Common myeloid progenitor, CD34-positive (primary cell): ENCODE measurements at regions not wholly inside any gene's neighbourhood (a gene's known extent, or its start where the extent isn't known, plus 50 kb on each side); places are given as distances from the start of the nearest gene placed in this dataset.

Experiments used
- CTCF ChIA-PET: fragments of 350-600 bp; sonication (Branson Sonifier 250); formaldehyde crosslinking; loops from one replicate; lab custom pipeline; 2021; ENCODE audit warnings: antibody characterized with exemption; lab: Charles Lee
- POLR2A ChIA-PET: fragments of 350-600 bp; sonication (Branson Sonifier 250); formaldehyde crosslinking; loops from one replicate; lab custom pipeline; 2021; ENCODE audit warnings: antibody characterized with exemption; lab: Charles Lee
- DNase-seq, 3 donors: peaks; one replicate each; pipeline versions ENCODE4 v3.0.0 to v3.0.0-alpha.2; 2013
- H3K27ac ChIP-seq, 2 experiments: 1 replicate in 1 of 2; 2 replicates in 1 of 2; pipeline ENCODE4 v1.7.0; 2013; ENCODE audit warnings: inconsistent platforms in 2 of 2, low read length in 2 of 2, mild to moderate bottlenecking in 2 of 2, low read depth in 1 of 2, moderate library complexity in 1 of 2; ENCODE audit not compliant: severe bottlenecking in 2 of 2, insufficient read depth in 1 of 2, poor library complexity in 1 of 2
- H3K27me3 ChIP-seq, 5 experiments: replicated peaks in 2 of 5; 1 replicate in 3 of 5; 2 replicates in 2 of 5; pipeline versions ENCODE4 v1.6.1 to v1.7.0; 2013; ENCODE audit warnings: low read length in 4 of 5, mild to moderate bottlenecking in 2 of 5, moderate library complexity in 2 of 5, inconsistent platforms in 1 of 5; ENCODE audit not compliant: insufficient read depth in 5 of 5, control insufficient read depth in 4 of 5
- H3K36me3 ChIP-seq, 4 experiments: 1 replicate in 2 of 4; 2 replicates in 2 of 4; pipeline versions ENCODE4 v1.6.1 to v1.7.0; 2013; ENCODE audit warnings: low read length in 3 of 4, control low read depth in 1 of 4, mild to moderate bottlenecking in 1 of 4; ENCODE audit not compliant: control insufficient read depth in 4 of 4, insufficient read depth in 4 of 4
- H3K4me1 ChIP-seq, 4 experiments: 1 replicate in 3 of 4; 2 replicates in 1 of 4; pipeline versions ENCODE4 v1.6.1 to v1.7.1; 2013; ENCODE audit warnings: low read length in 3 of 4, mild to moderate bottlenecking in 3 of 4, control low read depth in 1 of 4, inconsistent platforms in 1 of 4, moderate library complexity in 1 of 4; ENCODE audit not compliant: control insufficient read depth in 4 of 4, insufficient read depth in 4 of 4; ENCODE audit errors: control extremely low read depth in 1 of 4
- H3K4me3 ChIP-seq, 7 experiments: 1 replicate in 4 of 7; 2 replicates in 3 of 7; pipeline versions ENCODE4 v1.5.1 to v1.7.0; 2013; ENCODE audit warnings: mild to moderate bottlenecking in 7 of 7, low read length in 6 of 7, moderate library complexity in 6 of 7, inconsistent platforms in 2 of 7, low read depth in 2 of 7, control low read depth in 1 of 7; ENCODE audit not compliant: insufficient read depth in 4 of 7, control insufficient read depth in 1 of 7; ENCODE audit errors: extremely low read depth in 1 of 7
- H3K9me3 ChIP-seq, 5 experiments: 1 replicate in 4 of 5; 2 replicates in 1 of 5; pipeline versions ENCODE4 v1.6.1 to v1.7.1; 2013; ENCODE audit warnings: low read length in 4 of 5, mild to moderate bottlenecking in 2 of 5, inconsistent platforms in 1 of 5, low read depth in 1 of 5, moderate library complexity in 1 of 5; ENCODE audit not compliant: control insufficient read depth in 4 of 5, insufficient read depth in 2 of 5; ENCODE audit errors: control extremely low read depth in 1 of 5
- WGBS: methylation state at CpG from one replicate; pipeline ENCODE4 v1.1.5; 2013; ENCODE audit not compliant: insufficient coverage; 5-methylcytosine and 5-hydroxymethylcytosine counted together

DNA sequence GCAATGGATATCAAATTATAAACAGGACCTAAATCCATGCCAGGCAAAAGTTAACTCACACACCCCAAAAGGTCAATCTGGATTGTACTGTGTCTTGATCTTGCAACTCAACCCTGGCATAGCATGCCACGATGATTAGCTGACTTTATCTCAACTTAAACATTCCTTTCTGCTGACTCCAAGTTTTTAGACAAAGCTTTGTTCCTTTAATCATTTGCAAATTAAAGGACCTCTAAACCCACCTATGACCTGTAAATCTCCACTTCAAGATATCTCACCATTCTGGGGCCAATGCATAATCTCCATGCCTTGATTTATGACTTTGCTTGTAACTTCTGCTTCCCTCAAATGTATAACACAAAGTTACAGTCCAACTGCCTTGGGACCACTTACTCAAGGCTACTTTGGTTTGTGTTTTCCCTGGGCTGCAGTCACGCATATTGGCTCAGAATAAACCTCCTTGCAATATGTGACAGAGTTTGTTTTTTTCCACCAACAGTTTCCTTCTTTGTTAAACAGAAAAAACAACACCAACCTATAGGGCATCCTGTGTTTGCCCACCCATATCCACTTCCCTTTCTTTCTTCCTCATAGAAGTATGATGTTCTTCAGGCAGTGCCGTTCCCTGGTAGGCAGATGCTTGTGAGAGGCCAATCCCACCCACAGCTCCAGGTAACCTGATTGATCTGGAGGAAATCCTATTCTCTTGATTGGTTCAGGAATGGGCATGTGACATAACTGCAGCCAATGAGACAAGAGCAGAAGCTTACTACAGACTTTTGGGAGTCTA, 390.6 kb upstream of the ERCC4 start:
- POLR2A ChIA-PET: no interaction called here
- DNase-seq: no peak
- no peak overlapping the region for H3K27ac ChIP-seq
- 38% methylated on average over 3 of the region's 3 CpGs for WGBS
- no peaks in the 10 kb centered on the region for H3K36me3 ChIP-seq
- CTCF ChIA-PET: no interaction called here
- H3K4me1 ChIP-seq: no peaks in the 10 kb centered on the region
- no peak overlapping the region for H3K4me3 ChIP-seq
- no peaks in the 10 kb centered on the region for H3K27me3 ChIP-seq
- H3K9me3 ChIP-seq: peaks cover 0 to 2% (median 0%) of the 10 kb centered on the region in 5 experiments

- no peaks in the 10 kb centered on the region for H3K9me3 ChIP-seq
- H3K4me3 ChIP-seq: no peak overlapping the region
- ChIA-PET POLR2A (no interaction called here), CTCF (no interaction called here)
- 93% methylated on average over 2 of the region's 4 CpGs for WGBS
- H3K36me3 ChIP-seq: no peaks in the 10 kb centered on the region
- no peak for DNase-seq
- H3K4me1 ChIP-seq: no peaks in the 10 kb centered on the region
- no peaks in the 10 kb centered on the region for H3K27me3 ChIP-seq
- no peak overlapping the region for H3K27ac ChIP-seq
These were observed 379.2 kb upstream of the ERCC4 start for GRCh38 chr16:13540771-13541170.

- POLR2A ChIA-PET: no interaction called here
These were observed 377.7 kb upstream of the ERCC4 start for GRCh38 chr16:13542284-13542683.

DNA sequence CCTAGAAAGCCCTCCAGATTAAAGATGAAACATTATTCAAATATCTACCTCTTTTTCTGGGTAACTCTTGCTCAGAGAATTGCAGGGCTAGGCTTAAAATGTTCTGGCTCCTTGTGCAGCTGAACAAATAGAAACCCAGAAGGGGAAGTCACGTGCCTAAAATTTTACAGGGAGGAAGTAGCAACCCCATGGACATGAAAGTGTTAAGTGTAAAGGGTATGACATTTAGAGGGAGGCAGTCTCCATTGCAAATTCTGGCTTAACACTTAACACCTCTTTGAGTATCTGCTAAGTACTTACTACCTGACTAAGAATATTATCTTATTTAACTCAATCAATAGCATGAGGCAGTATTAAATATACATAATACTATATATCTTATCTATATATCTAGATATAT, 376.1 kb upstream of the ERCC4 start:
- Histone ChIP-seq H3K4me1 (no peaks in the 10 kb centered on the region), H3K27ac (no peak overlapping the region), H3K9me3 (no peaks in the 10 kb centered on the region), H3K36me3 (no peaks in the 10 kb centered on the region), H3K27me3 (no peaks in the 10 kb centered on the region), H3K4me3 (no peak overlapping the region)
- no peak for DNase-seq
- POLR2A ChIA-PET: no interaction called here
- WGBS: 0% methylated on average over 1 of the region's 1 CpG
- CTCF ChIA-PET: no interaction called here

More at GRCh38 chr16:13542284-13542683, 377.7 kb upstream of the ERCC4 start:
- Histone ChIP-seq H3K9me3 (no peaks in the 10 kb centered on the region), H3K4me1 (no peaks in the 10 kb centered on the region), H3K36me3 (no peaks in the 10 kb centered on the region), H3K27me3 (no peaks in the 10 kb centered on the region), H3K4me3 (no peak overlapping the region), H3K27ac (no peak overlapping the region)
- WGBS: no CpG with 5 or more reads among the region's 2 CpGs
- no peak for DNase-seq
- CTCF ChIA-PET: no interaction called here

DNA sequence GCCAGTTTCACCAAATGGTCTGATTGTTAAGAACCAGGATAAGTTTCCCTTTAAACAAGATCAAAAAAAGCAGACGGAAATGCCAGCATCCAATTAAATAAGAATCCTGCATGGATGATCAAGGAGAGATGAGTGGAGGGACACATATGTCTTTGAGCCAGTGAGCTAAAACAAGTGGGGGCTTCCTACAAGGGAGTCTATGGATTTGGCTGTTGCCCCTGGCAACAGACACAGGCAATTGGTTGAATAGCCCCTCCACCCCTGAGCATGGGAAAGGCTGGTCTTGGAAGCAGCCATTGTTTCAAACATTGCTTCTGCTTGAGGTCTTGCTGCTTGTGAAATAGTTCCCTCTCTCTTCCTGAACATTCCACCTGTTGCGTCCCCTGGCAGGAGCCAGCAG, 374.7 kb upstream of the ERCC4 start:
- H3K9me3 ChIP-seq: no peaks in the 10 kb centered on the region
- ChIA-PET POLR2A (no interaction called here), CTCF (no interaction called here)
- H3K27me3 ChIP-seq: no peaks in the 10 kb centered on the region
- H3K4me3 ChIP-seq: no peak overlapping the region
- 90% methylated on average over 2 of the region's 2 CpGs for WGBS
- no peaks in the 10 kb centered on the region for H3K36me3 ChIP-seq
- no peak for DNase-seq
- H3K4me1 ChIP-seq: no peaks in the 10 kb centered on the region
- no peak overlapping the region for H3K27ac ChIP-seq

GRCh38 chr16:13550254-13550653, 369.7 kb upstream of the ERCC4 start:
- Histone ChIP-seq H3K27ac (no peak overlapping the region), H3K4me1 (no peaks in the 10 kb centered on the region), H3K36me3 (no peaks in the 10 kb centered on the region), H3K4me3 (no peak overlapping the region), H3K9me3 (no peaks in the 10 kb centered on the region), H3K27me3 (peaks cover 0 to 5% (median 0%) of the 10 kb centered on the region in 5 experiments)
- CTCF ChIA-PET: no interaction called here
- no peak for DNase-seq
- WGBS: 100% methylated on average over 3 of the region's 6 CpGs
- POLR2A ChIA-PET: no interaction called here

DNA sequence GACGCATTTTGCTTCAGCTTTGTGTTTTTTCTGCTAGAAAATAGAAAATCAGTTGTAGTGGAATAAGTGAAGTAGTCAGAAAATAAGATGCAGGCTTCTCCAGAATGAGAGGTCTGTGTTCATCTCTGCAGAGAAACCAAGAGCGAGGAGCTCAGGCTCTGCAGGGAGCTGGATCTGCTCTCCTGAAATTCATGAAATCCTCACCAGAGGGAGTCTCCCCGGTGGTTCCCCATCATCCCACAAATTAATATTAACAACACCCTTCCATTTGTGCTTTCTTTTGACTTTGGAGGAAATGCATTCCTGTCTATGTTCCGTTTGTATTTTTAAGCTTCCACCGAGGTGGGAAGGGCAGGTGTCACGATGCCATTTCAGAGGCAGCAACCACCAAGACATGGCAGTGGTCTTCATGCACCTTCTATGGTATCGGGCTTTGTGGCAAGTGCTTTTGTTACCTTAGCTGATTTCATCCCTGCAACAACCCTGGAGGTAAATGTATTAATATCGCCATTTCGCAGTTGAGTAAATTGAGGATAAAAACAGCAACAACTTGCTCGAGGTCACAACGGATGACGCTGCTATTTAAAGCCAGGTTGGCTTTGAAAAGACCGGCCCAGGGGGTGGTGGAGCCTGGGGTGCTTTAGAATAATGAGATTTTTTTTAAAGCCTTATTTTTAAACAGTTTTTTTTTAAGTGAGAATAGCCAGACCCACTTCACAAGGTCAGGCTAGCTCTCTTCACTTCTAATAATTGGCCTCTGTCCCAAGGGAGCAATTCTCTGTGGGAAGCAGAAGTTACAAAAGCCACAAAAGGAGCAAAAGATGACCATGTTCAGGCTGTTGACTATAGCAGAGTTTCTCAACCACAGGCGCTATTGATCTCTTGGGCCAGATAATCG, 367.6 kb upstream of the ERCC4 start:
- no peaks in the 10 kb centered on the region for H3K36me3 ChIP-seq
- no peak overlapping the region for H3K4me3 ChIP-seq
- H3K27ac ChIP-seq: no peak overlapping the region
- H3K27me3 ChIP-seq: peaks cover 0 to 9% (median 0%) of the 10 kb centered on the region in 5 experiments
- 80% methylated on average over 8 of the region's 15 CpGs for WGBS
- no peaks in the 10 kb centered on the region for H3K4me1 ChIP-seq
- no peak for DNase-seq
- POLR2A ChIA-PET: no interaction called here
- CTCF ChIA-PET: no interaction called here
- no peaks in the 10 kb centered on the region for H3K9me3 ChIP-seq
